Type B pancreatic cell (in vitro differentiated cells): ENCODE measurements at regions not wholly inside any gene's neighbourhood (a gene's known extent, or its start where the extent isn't known, plus 50 kb on each side); places are given as distances from the start of the nearest gene placed in this dataset.

Source experiments
- DNase-seq: peaks from one replicate; pipeline ENCODE4 v3.0.0; 2021; ENCODE audit warnings: mixed read lengths; ENCODE audit not compliant: unreplicated experiment; ENCODE audit errors: extremely low spot score
- H3K27ac Mint-ChIP-seq: 2 replicates; pipeline ENCODE4 v1.8.0; 2021; ENCODE audit warnings: mild to moderate bottlenecking, mixed read lengths
- H3K27me3 Mint-ChIP-seq: 2 replicates; pipeline ENCODE4 v1.8.0; 2021; ENCODE audit warnings: mixed read lengths
- H3K36me3 Mint-ChIP-seq: 2 replicates; pipeline ENCODE4 v1.8.0; 2021; ENCODE audit warnings: mixed read lengths
- H3K4me1 Mint-ChIP-seq: one replicate; pipeline ENCODE4 v1.8.0; 2021; ENCODE audit warnings: mixed read lengths; ENCODE audit not compliant: unreplicated experiment
- H3K4me3 Mint-ChIP-seq: 2 replicates; pipeline ENCODE4 v1.8.0; 2021; ENCODE audit warnings: mild to moderate bottlenecking, mixed read lengths
- H3K9me3 Mint-ChIP-seq: 2 replicates; pipeline ENCODE4 v1.8.0; 2021; ENCODE audit warnings: mixed read lengths
- TF ChIP-seq, protein P1 (sequence below): fragments of 200-600 bp; sonication (generic); conservative IDR thresholded peaks from 2 replicates; pipeline ENCODE4 v1.5.0; 2021; ENCODE audit warnings: antibody characterized with exemption, mild to moderate bottlenecking

DNA sequence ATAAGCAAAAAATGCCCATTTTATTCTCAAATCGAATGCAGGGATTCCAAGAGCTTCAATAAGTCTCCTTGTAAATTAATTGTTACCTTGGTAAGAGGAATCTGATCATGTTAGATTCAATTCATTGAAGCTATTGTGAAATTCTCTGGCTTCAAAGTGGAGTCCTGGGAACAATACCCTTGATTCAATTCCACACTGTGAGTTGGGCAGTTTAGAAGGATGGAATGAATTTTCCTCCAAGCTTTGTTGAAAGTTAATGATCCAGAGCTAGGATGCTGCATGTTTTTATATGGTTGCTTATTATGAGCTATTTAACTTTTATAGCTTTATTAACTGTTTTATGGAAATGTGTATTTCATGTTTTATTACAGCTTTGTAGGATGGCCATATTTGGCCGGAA, 89.9 kb upstream of the IGF1 start:
- peaks cover 30% of the 10 kb centered on the region for H3K4me1 Mint-ChIP-seq
- H3K4me3 Mint-ChIP-seq, result no peak overlapping the region
- no peak overlapping the region for H3K27ac Mint-ChIP-seq
- DNase-seq, result no peak
- H3K9me3 Mint-ChIP-seq, result peaks cover 12% of the 10 kb centered on the region
- H3K36me3 Mint-ChIP-seq, result peaks cover 4% of the 10 kb centered on the region
- TF ChIP-seq, protein P1, sequence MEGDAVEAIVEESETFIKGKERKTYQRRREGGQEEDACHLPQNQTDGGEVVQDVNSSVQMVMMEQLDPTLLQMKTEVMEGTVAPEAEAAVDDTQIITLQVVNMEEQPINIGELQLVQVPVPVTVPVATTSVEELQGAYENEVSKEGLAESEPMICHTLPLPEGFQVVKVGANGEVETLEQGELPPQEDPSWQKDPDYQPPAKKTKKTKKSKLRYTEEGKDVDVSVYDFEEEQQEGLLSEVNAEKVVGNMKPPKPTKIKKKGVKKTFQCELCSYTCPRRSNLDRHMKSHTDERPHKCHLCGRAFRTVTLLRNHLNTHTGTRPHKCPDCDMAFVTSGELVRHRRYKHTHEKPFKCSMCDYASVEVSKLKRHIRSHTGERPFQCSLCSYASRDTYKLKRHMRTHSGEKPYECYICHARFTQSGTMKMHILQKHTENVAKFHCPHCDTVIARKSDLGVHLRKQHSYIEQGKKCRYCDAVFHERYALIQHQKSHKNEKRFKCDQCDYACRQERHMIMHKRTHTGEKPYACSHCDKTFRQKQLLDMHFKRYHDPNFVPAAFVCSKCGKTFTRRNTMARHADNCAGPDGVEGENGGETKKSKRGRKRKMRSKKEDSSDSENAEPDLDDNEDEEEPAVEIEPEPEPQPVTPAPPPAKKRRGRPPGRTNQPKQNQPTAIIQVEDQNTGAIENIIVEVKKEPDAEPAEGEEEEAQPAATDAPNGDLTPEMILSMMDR, result no peak
- no peaks in the 10 kb centered on the region for H3K27me3 Mint-ChIP-seq

DNA sequence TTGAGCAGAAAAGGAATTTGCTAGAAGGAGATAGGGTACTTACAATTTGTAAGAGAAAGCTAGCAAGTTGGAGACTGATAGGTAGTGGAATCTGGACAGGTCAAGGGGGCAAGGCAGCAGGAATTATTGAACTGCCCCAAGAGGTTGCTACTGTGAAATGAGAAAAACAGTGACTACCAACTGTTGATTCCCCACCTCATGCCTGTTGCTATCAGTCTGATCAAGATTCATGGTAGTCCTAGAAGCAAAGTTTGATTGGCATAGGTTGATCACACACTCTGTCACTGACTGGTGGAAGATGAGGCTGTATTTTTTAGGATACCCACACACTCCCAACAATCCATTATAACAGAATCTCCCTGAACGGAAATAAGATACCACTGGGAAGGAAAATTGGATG, 89.4 kb upstream of the IGF1 start:
- TF ChIP-seq, protein P1, result no peak
- Mint-ChIP-seq H3K27me3 (no peaks in the 10 kb centered on the region), H3K9me3 (peaks cover 14% of the 10 kb centered on the region), H3K27ac (no peak overlapping the region), H3K4me3 (peak overlapping the region; percentile 24), H3K4me1 (peaks cover 30% of the 10 kb centered on the region), H3K36me3 (peaks cover 4% of the 10 kb centered on the region)
- no peak for DNase-seq

DNA sequence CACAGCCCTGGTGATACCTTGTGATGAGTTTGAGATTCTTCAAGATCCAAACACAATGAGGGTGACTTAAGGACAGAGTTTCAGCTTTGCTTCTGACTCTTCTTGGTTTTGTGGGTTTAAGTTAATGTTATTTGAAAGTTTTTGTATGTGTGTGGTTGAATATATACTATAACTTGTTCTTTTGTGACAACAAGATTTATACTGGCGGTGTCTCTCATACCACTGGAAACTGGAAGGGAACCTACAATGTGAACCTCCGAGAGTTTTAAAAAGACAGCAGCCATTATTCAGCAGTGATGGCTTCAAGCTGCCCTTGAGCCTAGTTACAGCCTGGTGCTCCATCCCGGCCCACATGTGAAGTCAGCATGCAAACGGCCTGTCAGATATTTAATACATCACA, 87.9 kb upstream of the IGF1 start:
- H3K4me1 Mint-ChIP-seq, result peaks cover 39% of the 10 kb centered on the region
- no peaks in the 10 kb centered on the region for H3K27me3 Mint-ChIP-seq
- TF ChIP-seq, protein P1, result no peak
- DNase-seq, result no peak
- peak overlapping the region; percentile 92 for H3K27ac Mint-ChIP-seq
- peaks cover 7% of the 10 kb centered on the region for H3K36me3 Mint-ChIP-seq
- peaks cover 14% of the 10 kb centered on the region for H3K9me3 Mint-ChIP-seq
- no peak overlapping the region for H3K4me3 Mint-ChIP-seq

DNA sequence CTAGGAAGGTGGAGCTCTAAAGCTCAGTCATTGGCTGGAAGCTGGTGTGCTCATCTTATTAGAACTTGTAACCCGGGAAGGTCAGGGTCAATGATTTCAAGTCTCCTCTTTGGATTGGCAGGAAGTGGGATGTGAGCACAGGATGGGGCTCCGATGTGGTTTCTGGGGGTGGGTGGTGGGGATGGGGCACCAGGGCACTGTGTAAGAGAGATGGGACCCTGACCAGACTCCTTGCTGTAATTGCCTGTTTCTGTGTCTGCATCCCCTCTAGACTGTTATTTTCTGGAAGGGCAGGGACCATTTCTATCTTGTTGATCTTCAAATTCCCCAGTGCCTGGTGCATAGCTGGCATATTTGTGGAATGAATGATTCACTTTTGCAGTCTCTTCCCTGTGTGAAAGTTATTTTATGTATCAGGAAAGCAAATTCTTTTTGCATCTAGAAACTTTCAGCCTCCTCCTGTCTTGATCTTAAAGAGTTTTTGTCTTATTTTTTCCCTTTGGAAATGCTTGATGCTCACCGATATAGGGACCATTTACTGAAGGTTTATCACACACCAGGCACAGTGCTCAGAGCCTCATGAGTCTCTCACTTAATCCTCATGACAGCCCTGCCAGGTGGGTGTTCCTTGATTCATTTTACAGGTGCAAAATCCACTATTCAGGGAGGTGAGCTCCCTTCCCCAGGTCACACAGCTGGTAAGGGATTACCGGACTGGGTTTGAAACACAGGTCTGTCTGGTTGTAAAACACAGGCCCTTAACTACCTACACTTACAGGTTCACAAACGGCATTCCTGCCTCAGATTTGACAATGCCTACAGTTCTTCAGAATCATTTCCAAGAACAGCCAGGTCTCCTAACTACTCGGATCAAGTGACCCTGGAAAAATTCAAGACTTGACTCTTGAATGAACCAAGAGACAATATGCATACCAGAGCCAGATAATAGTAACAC, 86.9 kb upstream of the IGF1 start:
- DNase-seq, result no peak
- Mint-ChIP-seq H3K27ac (peak overlapping the region; percentile 92), H3K4me3 (peak overlapping the region; percentile 37), H3K27me3 (no peaks in the 10 kb centered on the region), H3K9me3 (peaks cover 14% of the 10 kb centered on the region), H3K36me3 (peaks cover 7% of the 10 kb centered on the region), H3K4me1 (peaks cover 45% of the 10 kb centered on the region)
- TF ChIP-seq, protein P1, result no peak

DNA sequence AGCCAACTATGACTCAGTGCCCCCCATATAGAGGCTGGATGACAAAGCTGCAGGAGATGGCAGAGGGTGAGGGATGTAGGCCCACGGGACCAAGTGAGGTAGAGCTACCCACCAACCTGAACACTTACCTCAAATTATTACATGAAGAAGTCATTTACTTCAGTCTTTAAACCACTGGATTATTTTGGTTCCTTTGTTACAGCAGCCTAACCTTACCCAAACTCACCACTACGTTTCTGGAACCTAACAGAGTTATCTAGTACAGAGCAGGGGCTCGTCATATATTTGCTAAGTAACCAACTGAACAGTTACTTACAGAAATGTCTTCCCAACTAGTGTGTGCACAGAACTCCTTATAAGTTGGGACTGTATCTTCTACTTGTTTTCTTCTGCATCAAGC, 85.2 kb upstream of the IGF1 start:
- H3K27ac Mint-ChIP-seq, result peak overlapping the region; percentile 61
- no peaks in the 10 kb centered on the region for H3K27me3 Mint-ChIP-seq
- peaks cover 14% of the 10 kb centered on the region for H3K9me3 Mint-ChIP-seq
- TF ChIP-seq, protein P1, result no peak
- peaks cover 45% of the 10 kb centered on the region for H3K4me1 Mint-ChIP-seq
- no peak overlapping the region for H3K4me3 Mint-ChIP-seq
- H3K36me3 Mint-ChIP-seq, result peaks cover 7% of the 10 kb centered on the region
- DNase-seq, result no peak
